SH-SY5Y (cell line): ENCODE measurements at regions not wholly inside any gene's neighbourhood (a gene's known extent, or its start where the extent isn't known, plus 50 kb on each side); places are given as distances from the start of the nearest gene placed in this dataset.

Experiments used
- GATA2 ChIP-seq: IDR thresholded peaks from 2 replicates; pipeline ENCODE4 v1.6.1; 2011; ENCODE audit warnings: mild to moderate bottlenecking, low read depth, low read length
- GATA3 ChIP-seq: IDR thresholded peaks from 2 replicates; pipeline ENCODE4 v1.6.1; 2011; ENCODE audit warnings: low read depth, mild to moderate bottlenecking, low read length, moderate library complexity

GRCh38 chr7:145092766-145093165, 256.9 kb upstream of the TPK1 start:
- TF ChIP-seq GATA3 (no peak), GATA2 (no peak)
